PC-9 (cell line): ENCODE measurements at regions not wholly inside any gene's neighbourhood (a gene's known extent, or its start where the extent isn't known, plus 50 kb on each side); places are given as distances from the start of the nearest gene placed in this dataset.

Experiments
- CTCF ChIP-seq: fragments of 200-600 bp; sonication (generic); conservative IDR thresholded peaks from 2 replicates; pipeline ENCODE4 v1.6.1; 2017; ENCODE audit warnings: mixed run types, antibody characterized with exemption, mild to moderate bottlenecking, moderate library complexity
- EZH2 ChIP-seq: fragments of 200-600 bp; sonication (generic); IDR thresholded peaks from 2 replicates; pipeline ENCODE4 v1.8.0; 2017; ENCODE audit warnings: antibody characterized with exemption, low read depth

GRCh38 chr9:106479679-106480078, 383.3 kb upstream of the ZNF462 start:
- no peak for TF ChIP-seq CTCF
- TF ChIP-seq EZH2: no peak
